HG02763 (cell line): ENCODE measurements at regions not wholly inside any gene's neighbourhood (a gene's known extent, or its start where the extent isn't known, plus 50 kb on each side); places are given as distances from the start of the nearest gene placed in this dataset.

Experiments
- ATAC-seq: cut with Tn5 transposase; IDR thresholded peaks from one replicate; pipeline ENCODE4 v1.9.1; 2021; ENCODE audit warnings: mild to moderate bottlenecking, moderate library complexity; ENCODE audit not compliant: unreplicated experiment

DNA sequence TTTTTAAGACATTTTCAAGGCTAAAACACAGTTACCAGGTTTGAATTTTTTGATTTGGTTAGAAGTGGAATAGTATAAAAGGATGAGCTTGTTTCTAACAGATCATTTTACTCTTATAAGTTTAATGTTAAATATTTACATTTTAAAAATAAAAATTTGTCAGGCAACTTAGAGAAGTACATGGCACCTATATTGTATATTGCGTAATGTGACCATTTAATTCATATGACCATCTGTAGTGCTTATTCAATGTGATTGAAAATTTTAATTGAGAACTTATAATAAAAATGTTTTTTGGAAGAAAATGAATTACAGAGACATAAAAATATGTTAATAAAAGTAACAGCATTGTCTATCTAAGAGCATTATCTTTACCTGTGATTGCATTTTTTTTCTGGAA is 1632.4 kb downstream of the RPA4 start:
- ATAC-seq = no peak

DNA sequence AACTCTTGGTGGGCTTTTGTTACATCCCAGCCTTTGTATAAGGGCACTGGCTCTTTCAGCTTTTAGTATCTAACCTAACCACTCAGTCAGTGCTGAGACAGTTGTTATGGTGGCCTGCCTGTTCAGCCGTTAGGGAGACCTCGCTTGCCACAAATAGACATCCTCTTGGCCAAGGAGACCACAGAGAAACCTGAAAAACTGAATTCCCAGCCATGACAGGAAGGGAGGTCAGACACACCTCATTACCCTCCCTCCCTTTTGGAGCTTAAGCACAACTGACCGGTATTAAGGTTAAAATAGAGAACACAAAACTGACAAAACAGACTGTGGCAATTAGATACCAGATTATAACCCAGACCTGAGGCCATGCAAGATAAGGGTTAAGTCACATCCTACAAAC is 1639.3 kb downstream of the RPA4 start:
- no peak for ATAC-seq

DNA sequence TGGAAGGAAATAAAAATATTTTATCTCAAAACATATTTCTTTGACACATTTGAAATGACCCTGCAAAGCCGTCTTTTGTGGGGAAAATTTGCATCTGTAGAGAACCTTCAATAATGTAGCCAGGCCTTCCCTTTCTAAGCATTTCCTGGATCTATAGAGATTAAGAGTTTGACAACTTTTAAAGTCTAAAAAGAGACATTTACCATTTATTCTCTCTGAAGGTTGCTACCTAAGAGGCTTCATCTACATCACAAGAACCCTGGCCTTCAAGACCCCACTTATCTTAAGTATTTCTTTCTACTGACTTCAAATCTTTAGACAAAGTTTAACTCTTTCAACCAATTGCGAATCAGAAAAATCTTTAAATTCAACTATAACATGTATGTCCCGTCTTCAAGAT is 1639.8 kb downstream of the RPA4 start:
- no peak for ATAC-seq

DNA sequence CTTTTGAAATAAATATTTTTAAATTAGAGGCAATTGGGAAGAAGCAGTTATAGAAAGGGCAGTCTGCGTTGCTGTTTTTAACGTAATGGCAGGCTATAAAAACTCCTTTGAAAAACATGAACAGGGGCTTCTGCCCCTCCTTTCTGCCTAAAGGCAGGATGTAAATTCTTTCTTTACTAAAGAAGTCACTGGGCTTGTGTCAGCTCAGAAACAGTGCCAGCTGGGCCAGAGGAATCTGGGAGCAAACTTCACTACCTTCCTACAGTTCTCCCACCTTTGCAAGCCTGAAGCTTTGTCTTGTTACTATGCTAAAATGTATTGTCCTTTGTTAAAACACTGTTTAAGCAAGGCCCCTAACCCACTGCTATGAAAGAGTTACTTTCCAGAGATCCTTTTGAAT is 1664.8 kb downstream of the RPA4 start:
- no peak for ATAC-seq

DNA sequence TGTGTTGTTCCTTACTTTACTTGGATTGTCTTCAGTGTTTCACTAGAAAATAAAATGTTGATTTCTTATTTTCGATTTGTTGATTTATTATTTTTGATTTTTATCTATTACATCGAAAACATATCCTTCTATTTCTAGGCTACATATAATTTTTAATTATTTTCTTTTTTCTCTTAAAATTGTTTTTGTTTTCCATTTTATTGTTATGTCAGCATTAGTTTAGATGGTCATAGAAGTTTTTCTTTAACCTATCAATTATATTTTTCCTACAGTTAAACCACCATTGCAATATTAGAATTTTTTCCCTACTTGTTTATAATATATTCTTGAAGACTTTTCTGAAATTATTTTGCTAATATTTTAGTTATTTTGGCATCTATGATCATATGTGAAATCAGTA is 1685.1 kb downstream of the RPA4 start:
- ATAC-seq = no peak

DNA sequence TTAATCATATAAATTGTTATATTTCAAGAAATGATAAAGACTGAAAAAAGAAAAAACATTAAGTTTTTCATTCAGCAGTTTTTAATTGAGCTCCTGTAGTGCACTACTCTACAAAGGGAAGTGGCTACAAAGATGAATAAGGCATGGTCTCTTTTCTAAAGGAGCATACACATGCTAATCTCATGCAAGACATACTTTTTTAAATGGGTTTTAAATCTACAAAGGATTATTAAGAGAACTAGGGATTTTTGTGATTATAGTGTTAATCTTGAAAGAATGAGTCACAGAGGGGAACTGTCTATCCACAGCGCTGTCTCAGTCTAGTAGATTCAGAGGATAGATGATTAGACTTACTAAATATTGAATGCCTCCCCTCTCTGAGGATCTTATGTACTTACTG is 1722.2 kb downstream of the RPA4 start:
- ATAC-seq = no peak

DNA sequence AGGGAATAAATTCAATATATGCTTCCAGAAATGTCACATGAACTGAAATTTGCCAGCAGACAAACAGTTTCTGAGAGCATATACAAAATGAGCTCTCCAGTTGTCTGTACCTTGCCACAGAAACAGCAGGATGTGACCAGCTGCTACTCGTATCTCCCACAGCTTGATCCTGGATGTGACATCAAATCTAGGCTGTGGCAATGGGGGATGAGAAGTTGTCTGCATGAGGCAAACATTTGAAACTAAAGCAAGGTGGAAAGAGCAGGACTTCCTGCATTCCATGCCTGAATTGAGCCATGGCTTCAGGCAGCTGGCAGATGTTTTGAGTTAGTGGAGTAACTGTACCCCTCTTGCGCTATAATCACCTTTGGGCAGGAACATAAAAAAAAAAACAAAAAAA is 1724.0 kb downstream of the RPA4 start:
- ATAC-seq = no peak

DNA sequence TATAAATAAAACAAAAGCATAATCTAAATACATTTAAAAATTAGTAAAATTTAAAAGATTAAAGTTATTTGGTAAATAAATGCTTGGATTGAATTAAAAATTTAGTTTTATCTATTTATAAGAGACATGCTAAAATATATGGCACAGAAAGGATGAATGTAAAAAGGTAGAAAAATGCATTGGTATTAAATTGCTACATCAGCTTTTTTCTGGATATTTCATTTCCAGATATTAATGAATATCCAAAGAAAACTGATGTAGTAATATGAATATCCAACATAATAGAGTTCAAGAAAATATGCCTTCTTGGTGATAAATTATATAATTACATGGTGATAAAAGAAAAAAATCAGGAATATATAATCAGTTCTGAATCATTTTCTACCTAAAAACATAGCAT is 1743.9 kb downstream of the RPA4 start:
- no peak for ATAC-seq

DNA sequence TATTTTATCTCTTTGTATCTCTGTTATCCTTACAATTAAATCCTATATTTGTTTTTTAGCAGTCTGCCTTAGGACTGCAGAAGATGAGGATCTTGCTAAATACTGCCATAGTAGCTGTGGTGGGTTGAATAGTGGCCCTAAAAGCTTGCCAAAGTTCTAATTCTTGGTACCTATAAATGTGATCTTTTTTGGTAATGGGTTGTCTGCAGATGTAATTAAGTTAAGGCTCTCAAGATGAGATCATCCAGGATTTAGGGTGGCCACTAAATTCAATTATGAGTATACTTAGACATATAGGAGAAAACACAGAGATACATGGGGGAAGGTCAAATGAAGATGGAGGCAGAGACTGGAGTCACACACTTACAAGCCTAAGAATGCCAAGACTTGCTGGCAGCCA is 1753.7 kb downstream of the RPA4 start:
- no peak for ATAC-seq

DNA sequence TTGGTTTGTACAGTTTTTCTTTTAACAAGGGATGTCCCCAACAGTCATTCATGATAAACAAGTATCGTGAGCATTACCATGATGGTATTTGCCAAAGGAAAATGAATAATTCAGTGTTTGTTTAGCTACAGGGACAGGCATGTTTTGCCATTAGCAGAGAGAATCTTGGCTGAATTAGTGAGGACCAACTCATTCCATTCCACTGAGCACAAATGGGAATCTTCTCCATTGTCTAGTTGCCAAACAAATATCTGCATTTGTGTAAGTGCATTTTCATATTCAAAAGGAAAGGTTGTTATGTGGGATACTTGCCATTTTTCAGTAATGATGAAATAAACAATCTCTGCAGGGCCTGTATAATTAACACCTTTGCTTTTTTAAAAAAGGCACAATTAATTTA is 1762.6 kb downstream of the RPA4 start:
- no peak for ATAC-seq

DNA sequence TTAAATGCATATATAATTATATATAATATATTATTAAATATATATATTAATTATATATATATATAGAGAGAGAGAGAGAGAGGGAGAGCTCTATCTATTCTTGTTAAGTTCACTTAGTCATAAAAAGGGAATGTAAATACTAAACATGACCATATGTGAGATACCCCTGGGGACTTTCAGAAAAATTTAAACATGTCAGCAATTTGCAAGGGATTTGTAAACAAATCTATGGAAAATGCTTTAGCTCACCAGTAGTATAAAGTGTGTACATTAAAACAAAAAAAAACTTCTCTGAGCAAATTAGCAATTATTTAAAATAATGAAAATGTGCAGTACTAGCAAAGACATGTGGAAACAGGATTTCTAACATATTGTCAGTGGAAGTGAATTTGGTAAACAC is 1755.5 kb downstream of the PCDH19 start:
- ATAC-seq = no peak
